GM19395 (cell line): ENCODE measurements at regions not wholly inside any gene's neighbourhood (a gene's known extent, or its start where the extent isn't known, plus 50 kb on each side); places are given as distances from the start of the nearest gene placed in this dataset.

Experiments
- ATAC-seq: cut with Tn5 transposase; IDR thresholded peaks from one replicate; pipeline ENCODE4 v1.9.1; 2021; ENCODE audit warnings: mild to moderate bottlenecking, moderate library complexity; ENCODE audit not compliant: unreplicated experiment

DNA sequence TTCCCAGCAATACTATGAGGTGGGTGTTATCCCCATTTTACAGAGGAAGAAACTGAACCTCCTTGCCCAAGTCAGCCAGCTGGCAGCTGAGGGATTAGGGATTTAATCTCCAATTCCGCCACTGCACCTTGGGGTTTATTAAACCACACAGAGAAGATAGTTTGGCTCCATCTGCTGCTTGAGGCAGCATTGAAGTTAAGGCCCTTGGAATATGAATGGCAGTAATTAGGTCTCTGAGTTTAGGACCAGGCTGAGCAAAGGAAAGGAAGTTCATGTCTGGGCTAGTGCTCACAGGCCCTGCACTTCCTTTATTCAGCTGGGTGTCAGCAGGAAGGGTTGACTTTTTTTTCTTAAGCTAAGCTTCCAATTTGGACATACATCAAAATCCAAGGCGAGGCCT is 86.9 kb upstream of the GDNF start:
- ATAC-seq = no peak

DNA sequence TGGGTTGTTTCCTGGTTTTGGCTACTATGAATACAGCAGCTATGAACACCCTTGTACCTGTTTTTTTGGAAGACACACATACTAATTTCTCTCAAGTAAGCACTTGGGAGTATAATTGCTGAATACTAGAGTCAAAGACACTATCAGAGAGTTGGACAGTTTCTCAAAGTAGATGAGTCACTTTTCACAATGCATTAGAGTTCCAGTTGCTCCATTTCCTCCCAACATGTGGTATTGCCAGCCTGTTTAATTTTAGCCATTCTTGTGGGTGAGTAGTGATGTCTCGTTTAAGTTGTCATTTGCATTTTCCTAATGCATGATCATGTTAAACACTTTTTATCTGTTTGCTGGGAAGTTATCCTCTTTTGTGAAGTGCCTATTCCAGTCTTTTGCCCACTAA is 81.6 kb upstream of the GDNF start:
- ATAC-seq = no peak

- ATAC-seq = no peak
These were observed 78.6 kb upstream of the GDNF start for GRCh38 chr5:37918424-37918823.

GRCh38 chr5:37916525-37916924 is 76.7 kb upstream of the GDNF start:
- no peak for ATAC-seq

- peak; percentile 85 for ATAC-seq
These were observed 75.4 kb upstream of the GDNF start for GRCh38 chr5:37915097-37915736.

- peak; percentile 94 for ATAC-seq
These were observed 69.9 kb upstream of the GDNF start for GRCh38 chr5:37909610-37910266.

DNA sequence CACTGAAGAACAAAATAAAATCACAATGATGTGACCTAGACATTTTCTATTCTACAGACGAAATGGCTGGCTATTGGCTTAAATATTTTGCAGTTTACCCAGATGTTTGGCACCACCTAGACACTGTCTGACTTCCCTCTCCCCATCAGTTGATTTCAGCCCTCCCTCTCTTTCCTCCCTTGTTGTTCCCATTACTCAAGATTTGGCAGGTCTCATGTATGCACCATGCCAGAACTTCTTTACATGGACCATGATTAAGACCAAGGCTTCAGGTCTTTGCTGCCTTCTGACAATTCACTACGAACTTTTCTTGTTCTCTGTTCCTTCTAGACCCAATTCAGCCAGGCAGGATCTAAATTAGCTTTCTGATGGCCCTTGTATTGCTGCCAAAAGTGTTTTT is 66.6 kb upstream of the GDNF start:
- ATAC-seq = no peak

GRCh38 chr5:37905230-37905629 is 65.4 kb upstream of the GDNF start:
- ATAC-seq = no peak

DNA sequence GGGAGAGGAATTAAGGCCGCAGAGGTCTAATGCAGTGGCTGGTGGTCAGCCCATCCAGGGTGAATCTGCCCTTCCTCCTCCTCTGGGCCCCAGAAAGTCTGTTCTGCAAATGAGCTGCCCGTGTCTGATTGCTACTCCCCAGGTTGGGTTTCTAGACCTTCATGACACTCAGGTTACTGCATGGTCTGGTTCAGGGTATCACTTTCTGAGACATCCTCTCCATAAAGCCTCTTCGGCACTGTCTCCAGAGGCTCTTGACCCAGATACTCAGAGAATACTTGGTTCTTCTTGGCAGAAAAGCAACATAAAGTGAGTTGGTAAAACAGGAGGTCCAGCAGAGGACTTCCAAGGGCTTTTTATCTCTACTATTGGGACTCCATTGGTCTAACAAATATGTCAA is 62.5 kb upstream of the GDNF start:
- ATAC-seq = no peak

DNA sequence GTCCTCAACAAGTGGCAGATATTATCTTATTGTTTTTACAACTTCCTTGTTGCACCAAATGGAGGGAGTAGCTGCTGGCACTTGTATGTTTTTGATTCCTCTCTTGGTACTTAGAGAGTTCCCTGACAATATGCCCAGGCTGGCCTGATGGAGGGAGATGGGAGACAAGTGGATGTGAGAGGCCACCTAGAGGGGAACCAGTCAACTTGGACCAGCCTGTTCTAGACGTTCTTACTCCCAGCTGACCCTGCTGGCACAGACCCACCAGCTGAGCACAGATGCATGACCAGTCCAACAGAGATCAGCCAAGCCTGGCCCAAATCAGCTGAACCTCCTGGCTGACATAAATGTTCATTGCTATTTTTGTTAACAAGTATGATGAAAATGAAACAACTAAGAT is 60.9 kb upstream of the GDNF start:
- ATAC-seq = no peak

GRCh38 chr5:37899037-37899436 is 59.2 kb upstream of the GDNF start:
- no peak for ATAC-seq

DNA sequence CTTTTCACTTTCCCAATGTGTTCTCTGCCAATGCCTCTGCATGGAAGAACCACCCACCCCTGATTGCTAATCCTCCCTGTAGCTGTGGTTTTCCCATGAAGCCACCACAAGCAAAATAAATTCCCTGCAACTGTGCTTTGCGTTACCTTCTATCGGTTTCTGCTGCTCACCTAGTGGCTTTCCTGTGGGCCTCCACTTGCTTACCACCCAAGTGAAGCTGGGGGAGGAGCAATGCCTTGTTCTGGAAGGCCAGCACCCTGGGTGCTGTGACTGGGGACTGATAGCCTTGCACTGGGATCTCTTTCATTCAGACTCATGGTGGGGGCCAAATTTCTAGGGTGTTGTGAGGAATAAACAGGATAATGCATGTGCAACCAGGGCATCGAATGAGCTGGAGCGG is 56.3 kb upstream of the GDNF start:
- ATAC-seq = no peak

GRCh38 chr5:37893434-37894134 is 53.7 kb upstream of the GDNF start:
- ATAC-seq = no peak

- ATAC-seq = no peak
These were observed 52.7 kb upstream of the GDNF start for GRCh38 chr5:37892586-37892985.

- no peak for ATAC-seq
These were observed 52.0 kb upstream of the GDNF start for GRCh38 chr5:37891832-37892231.

- ATAC-seq = no peak
These were observed 49.9 kb upstream of the GDNF start for GRCh38 chr5:37889612-37890317.
